GM10266 (cell line): ENCODE measurements at regions not wholly inside any gene's neighbourhood (a gene's known extent, or its start where the extent isn't known, plus 50 kb on each side); places are given as distances from the start of the nearest gene placed in this dataset.

Experiments
- DNase-seq: peaks from one replicate; pipeline ENCODE4 v3.0.0; 2012; ENCODE audit errors: extremely low spot score
- CTCF ChIP-seq: IDR thresholded peaks from 2 replicates; pipeline ENCODE4 v1.5.1; 2012; ENCODE audit warnings: mild to moderate bottlenecking, low read depth; ENCODE audit not compliant: control insufficient read depth, insufficient read depth; ENCODE audit errors: missing control alignments

- no peak for TF ChIP-seq CTCF
- DNase-seq, result no peak
Measured at GRCh38 chr18:37873416-37873815, 307.8 kb upstream of the CELF4 start.

- no peak for TF ChIP-seq CTCF
- no peak for DNase-seq
Measured at GRCh38 chr18:37872562-37872961, 307.0 kb upstream of the CELF4 start.

- TF ChIP-seq CTCF, result no peak
- DNase-seq, result no peak
Measured at GRCh38 chr18:37871561-37871960, 306.0 kb upstream of the CELF4 start.

GRCh38 chr18:37869051-37869450 lies 303.5 kb upstream of the CELF4 start:
- no peak for TF ChIP-seq CTCF
- no peak for DNase-seq

GRCh38 chr18:37864122-37864521 lies 298.5 kb upstream of the CELF4 start:
- DNase-seq, result no peak
- no peak for TF ChIP-seq CTCF

- DNase-seq, result no peak
- TF ChIP-seq CTCF, result no peak
Measured at GRCh38 chr18:37861981-37862380, 296.4 kb upstream of the CELF4 start.

GRCh38 chr18:37854396-37854795 lies 288.8 kb upstream of the CELF4 start:
- DNase-seq, result no peak
- no peak for TF ChIP-seq CTCF
